ENCODE measurements at regions not wholly inside any gene's neighbourhood (a gene's known extent, or its start where the extent isn't known, plus 50 kb on each side); places are given as distances from the start of the nearest gene placed in this dataset.

DNA sequence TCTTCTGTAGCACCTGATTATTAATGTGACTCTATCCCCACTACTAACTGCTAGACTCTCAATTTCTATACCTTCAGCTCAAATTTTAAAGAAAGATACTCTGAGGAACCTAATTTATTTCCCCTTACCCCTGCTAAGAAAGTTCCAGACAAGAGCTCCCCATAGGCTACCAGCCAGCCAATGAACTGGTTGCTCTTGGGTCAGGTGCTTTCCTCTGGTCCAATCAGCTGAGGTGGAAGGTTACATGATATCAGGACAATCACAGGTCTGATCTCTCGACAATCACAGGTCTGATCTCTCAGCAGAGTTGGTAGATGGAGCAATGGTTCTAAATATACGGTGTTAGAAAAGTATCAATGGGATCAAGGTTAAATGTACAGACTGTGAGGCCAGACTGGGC lies 86.8 kb downstream of the AXIN2 start:
- TF ChIP-seq, protein P1, sequence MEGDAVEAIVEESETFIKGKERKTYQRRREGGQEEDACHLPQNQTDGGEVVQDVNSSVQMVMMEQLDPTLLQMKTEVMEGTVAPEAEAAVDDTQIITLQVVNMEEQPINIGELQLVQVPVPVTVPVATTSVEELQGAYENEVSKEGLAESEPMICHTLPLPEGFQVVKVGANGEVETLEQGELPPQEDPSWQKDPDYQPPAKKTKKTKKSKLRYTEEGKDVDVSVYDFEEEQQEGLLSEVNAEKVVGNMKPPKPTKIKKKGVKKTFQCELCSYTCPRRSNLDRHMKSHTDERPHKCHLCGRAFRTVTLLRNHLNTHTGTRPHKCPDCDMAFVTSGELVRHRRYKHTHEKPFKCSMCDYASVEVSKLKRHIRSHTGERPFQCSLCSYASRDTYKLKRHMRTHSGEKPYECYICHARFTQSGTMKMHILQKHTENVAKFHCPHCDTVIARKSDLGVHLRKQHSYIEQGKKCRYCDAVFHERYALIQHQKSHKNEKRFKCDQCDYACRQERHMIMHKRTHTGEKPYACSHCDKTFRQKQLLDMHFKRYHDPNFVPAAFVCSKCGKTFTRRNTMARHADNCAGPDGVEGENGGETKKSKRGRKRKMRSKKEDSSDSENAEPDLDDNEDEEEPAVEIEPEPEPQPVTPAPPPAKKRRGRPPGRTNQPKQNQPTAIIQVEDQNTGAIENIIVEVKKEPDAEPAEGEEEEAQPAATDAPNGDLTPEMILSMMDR (IDR thresholded peaks at IDR 0.05), result no peak
- TF ChIP-seq POLR2A (IDR thresholded peaks at IDR 0.05), result no peak

All from ovary (tissue), 3 donors.